ENCODE measurements at regions not wholly inside any gene's neighbourhood (a gene's known extent, or its start where the extent isn't known, plus 50 kb on each side); places are given as distances from the start of the nearest gene placed in this dataset.
"Not testable (repeated sequence)": the region's sequence is repeated elsewhere in the genome, so short reads cannot be mapped to it uniquely, and the experiment has no call there.

DNA sequence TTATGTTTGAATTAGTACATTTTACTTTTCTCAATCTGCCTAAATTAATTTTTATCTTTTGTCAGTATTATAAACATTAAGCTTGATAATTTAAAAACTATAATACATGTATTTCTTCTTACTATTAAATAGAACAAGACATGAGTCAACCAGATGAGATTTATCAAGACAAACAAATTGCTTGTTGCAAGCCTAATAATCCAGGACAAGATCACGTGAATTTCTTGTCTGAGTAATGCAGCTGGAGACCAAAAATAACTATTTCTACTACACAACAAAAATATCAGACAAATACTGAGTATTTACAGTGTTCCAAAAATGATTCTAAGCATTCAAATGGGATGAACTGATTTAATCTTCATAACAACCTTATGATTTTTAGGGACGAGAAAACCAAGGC lies 339.1 kb upstream of the PRR16 start:
- no peaks in the 10 kb centered on the region for H3K27me3 ChIP-seq
- peak overlapping the region in 1 of 2 donors; percentile 27 for H3K27ac ChIP-seq
- H3K4me3 ChIP-seq = no peak overlapping the region
- H3K9me3 ChIP-seq = no peaks in the 10 kb centered on the region
- H3K4me1 ChIP-seq = no peaks in the 10 kb centered on the region
- intact Hi-C loops (cut with DNase I; ENCODE audit: low total_unique reads) = no loop called here
- no peak for DNase-seq (ENCODE audit: low spot score in 2 of 2)
- TF ChIP-seq, protein P1, sequence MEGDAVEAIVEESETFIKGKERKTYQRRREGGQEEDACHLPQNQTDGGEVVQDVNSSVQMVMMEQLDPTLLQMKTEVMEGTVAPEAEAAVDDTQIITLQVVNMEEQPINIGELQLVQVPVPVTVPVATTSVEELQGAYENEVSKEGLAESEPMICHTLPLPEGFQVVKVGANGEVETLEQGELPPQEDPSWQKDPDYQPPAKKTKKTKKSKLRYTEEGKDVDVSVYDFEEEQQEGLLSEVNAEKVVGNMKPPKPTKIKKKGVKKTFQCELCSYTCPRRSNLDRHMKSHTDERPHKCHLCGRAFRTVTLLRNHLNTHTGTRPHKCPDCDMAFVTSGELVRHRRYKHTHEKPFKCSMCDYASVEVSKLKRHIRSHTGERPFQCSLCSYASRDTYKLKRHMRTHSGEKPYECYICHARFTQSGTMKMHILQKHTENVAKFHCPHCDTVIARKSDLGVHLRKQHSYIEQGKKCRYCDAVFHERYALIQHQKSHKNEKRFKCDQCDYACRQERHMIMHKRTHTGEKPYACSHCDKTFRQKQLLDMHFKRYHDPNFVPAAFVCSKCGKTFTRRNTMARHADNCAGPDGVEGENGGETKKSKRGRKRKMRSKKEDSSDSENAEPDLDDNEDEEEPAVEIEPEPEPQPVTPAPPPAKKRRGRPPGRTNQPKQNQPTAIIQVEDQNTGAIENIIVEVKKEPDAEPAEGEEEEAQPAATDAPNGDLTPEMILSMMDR (IDR thresholded peaks at IDR 0.05) = no peak
- TF ChIP-seq POLR2A (IDR thresholded peaks at IDR 0.05) (no peak), POLR2AphosphoS5 (IDR thresholded peaks at IDR 0.05) (no peak)
- no peaks in the 10 kb centered on the region for H3K36me3 ChIP-seq

- H3K9me3 ChIP-seq; H3K27me3 ChIP-seq; H3K4me1 ChIP-seq; H3K36me3 ChIP-seq; H3K4me3 ChIP-seq; intact Hi-C loops (cut with DNase I; ENCODE audit: low total_unique reads); H3K27ac ChIP-seq; DNase-seq (ENCODE audit: low spot score in 2 of 2): not testable (repeated sequence)
These were observed 331.8 kb upstream of the PRR16 start for GRCh38 chr5:120132347-120132746.

GRCh38 chr5:120134944-120135343 lies 329.2 kb upstream of the PRR16 start:
- no peak for DNase-seq (ENCODE audit: low spot score in 2 of 2)
- intact Hi-C loops (cut with DNase I; ENCODE audit: low total_unique reads) = no loop called here
- Histone ChIP-seq H3K36me3 (no peaks in the 10 kb centered on the region), H3K4me1 (no peaks in the 10 kb centered on the region), H3K4me3 (no peak overlapping the region), H3K27ac (no peak overlapping the region), H3K27me3 (no peaks in the 10 kb centered on the region), H3K9me3 (no peaks in the 10 kb centered on the region)
- TF ChIP-seq POLR2AphosphoS5 (IDR thresholded peaks at IDR 0.05) (no peak), POLR2A (IDR thresholded peaks at IDR 0.05) (no peak)
- TF ChIP-seq, protein P1 (IDR thresholded peaks at IDR 0.05) = no peak

- no peaks in the 10 kb centered on the region for H3K4me1 ChIP-seq
- TF ChIP-seq, protein P1 (IDR thresholded peaks at IDR 0.05) = no peak
- TF ChIP-seq POLR2A (IDR thresholded peaks at IDR 0.05) (no peak), POLR2AphosphoS5 (IDR thresholded peaks at IDR 0.05) (no peak)
- DNase-seq (ENCODE audit: low spot score in 2 of 2) = no peak
- no peaks in the 10 kb centered on the region for H3K36me3 ChIP-seq
- H3K4me3 ChIP-seq = no peak overlapping the region
- H3K27me3 ChIP-seq = no peaks in the 10 kb centered on the region
- no peaks in the 10 kb centered on the region for H3K9me3 ChIP-seq
- peak overlapping the region in 1 of 2 donors; percentile 5 for H3K27ac ChIP-seq
- intact Hi-C loops (cut with DNase I; ENCODE audit: low total_unique reads) = no loop called here
These were observed 326.5 kb upstream of the PRR16 start for GRCh38 chr5:120137582-120137981.

GRCh38 chr5:120139039-120139438 lies 325.1 kb upstream of the PRR16 start:
- H3K4me3 ChIP-seq = no peak overlapping the region
- intact Hi-C loops (cut with DNase I; ENCODE audit: low total_unique reads) = no loop called here
- H3K27ac ChIP-seq = peak overlapping the region in 1 of 2 donors; percentile 84
- no peaks in the 10 kb centered on the region for H3K27me3 ChIP-seq
- no peaks in the 10 kb centered on the region for H3K36me3 ChIP-seq
- no peaks in the 10 kb centered on the region for H3K9me3 ChIP-seq
- DNase-seq (ENCODE audit: low spot score in 2 of 2) = no peak
- H3K4me1 ChIP-seq = no peaks in the 10 kb centered on the region
- TF ChIP-seq POLR2AphosphoS5 (IDR thresholded peaks at IDR 0.05) = peak in 2 of 3 donors; percentile 35 to 84
- TF ChIP-seq, protein P1 (IDR thresholded peaks at IDR 0.05) = no peak

- no peaks in the 10 kb centered on the region for H3K4me1 ChIP-seq
- H3K9me3 ChIP-seq = peaks cover 8 to 9% of the 10 kb centered on the region in 2 donors
- TF ChIP-seq POLR2A (IDR thresholded peaks at IDR 0.05) = no peak
- no peak for TF ChIP-seq POLR2AphosphoS5 (IDR thresholded peaks at IDR 0.05)
- TF ChIP-seq, protein P1 (IDR thresholded peaks at IDR 0.05) = no peak
- H3K36me3 ChIP-seq = no peaks in the 10 kb centered on the region
- H3K27me3 ChIP-seq = no peaks in the 10 kb centered on the region
- no peak overlapping the region for H3K4me3 ChIP-seq
- intact Hi-C loops (cut with DNase I; ENCODE audit: low total_unique reads) = no loop called here
- DNase-seq (ENCODE audit: low spot score in 2 of 2) = no peak
- peak overlapping the region; percentile 30 to 84 for H3K27ac ChIP-seq
These were observed 323.6 kb upstream of the PRR16 start for GRCh38 chr5:120140501-120140900.
